Hematopoietic multipotent progenitor cell treated with erythropoietin and hydrocortisone succinate and interleukin-3 and kit ligand, for 6 days (in vitro differentiated cells): ENCODE measurements at regions not wholly inside any gene's neighbourhood (a gene's known extent, or its start where the extent isn't known, plus 50 kb on each side); places are given as distances from the start of the nearest gene placed in this dataset.
"Not testable (repeated sequence)": the region's sequence is repeated elsewhere in the genome, so short reads cannot be mapped to it uniquely, and the experiment has no call there.

ENCODE experiments used
- DNase-seq: peaks from one replicate; pipeline ENCODE4 v3.0.0-alpha.2; 2015

DNA sequence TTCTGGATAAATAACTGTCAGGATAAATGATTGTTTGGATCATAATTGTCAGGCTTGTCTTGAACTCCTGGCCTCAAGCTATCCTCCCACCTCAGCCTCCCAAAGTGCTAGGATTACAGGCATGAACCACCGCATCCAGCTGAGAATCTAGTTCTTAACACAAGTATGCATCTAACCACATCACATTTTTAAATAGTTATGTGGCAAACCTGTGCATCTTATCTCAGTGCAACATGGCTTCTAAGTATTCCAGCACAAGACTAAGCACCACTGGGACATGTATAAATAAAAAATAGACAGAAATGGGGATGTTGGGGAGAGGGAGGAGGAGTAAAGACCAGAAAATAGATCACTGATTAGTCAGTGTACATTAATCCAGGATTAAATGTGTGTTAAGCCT, 74.7 kb upstream of the TBL1X start:
- DNase-seq = peak; percentile 5

- DNase-seq = no peak
Measured at GRCh38 chrX:9390693-9391368, 74.0 kb upstream of the TBL1X start.

- DNase-seq = no peak
Measured at GRCh38 chrX:9392445-9392844, 72.4 kb upstream of the TBL1X start.

- DNase-seq = peak; percentile 23
Measured at GRCh38 chrX:9393571-9393970, 71.3 kb upstream of the TBL1X start.

- no peak for DNase-seq
Measured at GRCh38 chrX:9394212-9394611, 70.6 kb upstream of the TBL1X start.

- peak; percentile 25 for DNase-seq
Measured at GRCh38 chrX:9396930-9397329, 67.9 kb upstream of the TBL1X start.

DNA sequence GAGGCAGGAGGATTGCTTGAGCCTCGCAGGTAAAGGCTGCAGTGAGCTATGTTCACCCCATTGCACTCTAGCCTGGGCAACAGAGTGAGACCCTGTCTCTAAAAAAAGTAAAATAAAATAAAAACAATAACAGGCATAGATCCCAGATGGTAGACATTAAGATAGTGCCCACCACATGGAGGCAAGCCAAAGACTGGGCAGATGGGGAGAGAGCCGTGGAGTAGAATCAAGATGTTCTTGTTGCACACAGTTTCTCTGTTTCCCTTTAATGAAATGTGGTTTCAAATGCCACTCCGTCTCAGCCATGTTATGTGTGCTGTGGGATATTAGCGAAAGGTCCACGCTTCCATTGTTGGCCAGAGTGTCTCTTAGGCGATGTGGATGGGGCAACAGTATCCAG, 63.8 kb upstream of the TBL1X start:
- DNase-seq = no peak

- no peak for DNase-seq
Measured at GRCh38 chrX:9403374-9403773, 61.5 kb upstream of the TBL1X start.

GRCh38 chrX:9405635-9406034, 59.2 kb upstream of the TBL1X start:
- not testable (repeated sequence) for DNase-seq

- DNase-seq = not testable (repeated sequence)
Measured at GRCh38 chrX:9410889-9411288, 54.0 kb upstream of the TBL1X start.

DNA sequence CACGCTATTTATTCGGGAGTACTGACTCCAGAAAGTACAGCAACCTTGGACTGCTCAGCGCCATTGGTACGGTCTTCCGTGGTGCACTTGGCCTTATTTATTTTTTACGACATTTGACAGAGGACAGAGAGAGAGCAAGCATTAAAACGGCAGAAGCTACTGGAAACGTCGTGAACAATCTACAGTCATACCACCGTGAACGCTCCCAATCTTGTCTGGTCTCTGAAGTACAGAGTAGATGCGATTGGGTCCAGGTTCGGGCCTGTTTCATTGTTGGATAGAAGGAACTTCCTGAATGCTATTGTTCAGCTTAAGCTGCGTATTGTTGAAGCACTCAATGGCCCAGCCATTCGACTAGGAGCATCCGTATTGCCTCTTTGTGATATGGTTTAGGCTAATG, 53.2 kb upstream of the TBL1X start:
- not testable (repeated sequence) for DNase-seq

DNA sequence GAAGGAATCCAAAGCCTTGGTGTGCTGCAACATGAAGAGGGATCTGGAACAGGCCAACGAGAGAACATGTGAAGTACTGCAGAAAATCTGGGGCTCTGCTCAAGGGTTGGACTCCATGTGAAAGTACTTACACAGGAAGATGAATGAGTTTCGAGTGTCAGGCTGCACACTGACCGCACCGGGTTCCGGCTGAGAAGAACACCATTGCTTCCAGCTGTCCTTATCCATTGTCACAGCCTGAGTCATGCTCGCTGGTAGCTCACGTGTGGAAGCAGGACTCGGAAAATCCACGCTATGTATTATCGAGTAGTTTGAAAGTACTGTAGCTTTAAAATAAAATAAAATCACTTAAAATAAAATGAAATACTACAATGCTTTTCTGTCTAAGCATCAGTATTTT, 50.4 kb upstream of the TBL1X start:
- DNase-seq = no peak
